DND-41 (cell line): ENCODE measurements at regions not wholly inside any gene's neighbourhood (a gene's known extent, or its start where the extent isn't known, plus 50 kb on each side); places are given as distances from the start of the nearest gene placed in this dataset.
"Not testable (repeated sequence)": the region's sequence is repeated elsewhere in the genome, so short reads cannot be mapped to it uniquely, and the experiment has no call there.

Experiments
- ATAC-seq: fragments of 200-7000 bp; cut with Tn5 transposase; 3 replicates; pipeline ENCODE4 v1.9.1; 2021; ENCODE audit warnings: low read depth; ENCODE audit not compliant: insufficient read depth
- DNase-seq: peaks from one replicate; pipeline ENCODE4 v3.0.0-alpha.2; 2020
- H2AFZ ChIP-seq: 2 replicates; pipeline ENCODE4 v1.6.0; 2012; ENCODE audit warnings: low read depth, low read length
- H3K27ac ChIP-seq: 2 replicates; pipeline ENCODE4 v1.5.1; 2012; ENCODE audit warnings: low read length, inconsistent platforms
- H3K27me3 ChIP-seq: fragments of 200-600 bp; sonication (generic); 2 replicates; pipeline ENCODE4 v1.6.0; 2012; ENCODE audit warnings: low read length, mild to moderate bottlenecking, inconsistent platforms; ENCODE audit not compliant: insufficient read depth, poor library complexity
- H3K36me3 ChIP-seq: 2 replicates; pipeline ENCODE4 v1.5.1; 2012; ENCODE audit warnings: low read length, inconsistent platforms; ENCODE audit not compliant: insufficient read depth
- H3K4me1 ChIP-seq: 2 replicates; pipeline ENCODE4 v1.5.1; 2012; ENCODE audit warnings: mild to moderate bottlenecking, low read length; ENCODE audit not compliant: insufficient read depth
- H3K4me2 ChIP-seq: 2 replicates; pipeline ENCODE4 v1.6.0; 2012; ENCODE audit warnings: mild to moderate bottlenecking, moderate library complexity, low read length, inconsistent platforms; ENCODE audit not compliant: insufficient read depth
- H3K4me3 ChIP-seq, 2 experiments: fragments of 200-600 bp in 1 of 2; shearing (Covaris generic) in 1 of 2; 2 replicates each; pipeline ENCODE4 v1.5.1; 2012 to 2016; ENCODE audit warnings: inconsistent platforms in 2 of 2, low read length in 2 of 2, mild to moderate bottlenecking in 2 of 2, low read depth in 1 of 2, moderate library complexity in 1 of 2
- H3K79me2 ChIP-seq: 2 replicates; pipeline ENCODE4 v1.6.0; 2012; ENCODE audit warnings: low read length, inconsistent platforms; ENCODE audit not compliant: insufficient read depth
- H3K9ac ChIP-seq: 2 replicates; pipeline ENCODE4 v1.6.0; 2012; ENCODE audit warnings: low read depth, mild to moderate bottlenecking, inconsistent platforms, low read length, moderate library complexity
- H3K9me3 ChIP-seq: 2 replicates; pipeline ENCODE4 v1.5.1; 2012; ENCODE audit warnings: low read length, moderate library complexity, mild to moderate bottlenecking, inconsistent platforms; ENCODE audit not compliant: insufficient read depth, severe bottlenecking
- H4K20me1 ChIP-seq: 2 replicates; pipeline ENCODE4 v1.6.0; 2012; ENCODE audit warnings: low read length; ENCODE audit not compliant: insufficient read depth
- EZH2 ChIP-seq: IDR thresholded peaks from 3 replicates; pipeline ENCODE4 v1.6.1; 2012; ENCODE audit warnings: borderline replicate concordance, low read depth, mild to moderate bottlenecking, moderate library complexity, low read length, inconsistent platforms; ENCODE audit not compliant: severe bottlenecking
- TF ChIP-seq, protein P1 (sequence below): IDR thresholded peaks from 2 replicates; pipeline ENCODE4 v1.5.1; 2012; ENCODE audit warnings: borderline replicate concordance, low read length, moderate library complexity, mild to moderate bottlenecking; ENCODE audit not compliant: poor library complexity, severe bottlenecking; ENCODE audit errors: extremely low read depth

GRCh38 chr1:9442986-9443385 lies 96.3 kb upstream of the SLC25A33 start:
- H3K4me3 ChIP-seq = no peak overlapping the region
- no peaks in the 10 kb centered on the region for H4K20me1 ChIP-seq
- H3K27ac ChIP-seq = no peak overlapping the region
- H3K4me2 ChIP-seq = no peak overlapping the region
- DNase-seq = no peak
- no peak overlapping the region for H2AFZ ChIP-seq
- no peak for ATAC-seq
- TF ChIP-seq, protein P1, sequence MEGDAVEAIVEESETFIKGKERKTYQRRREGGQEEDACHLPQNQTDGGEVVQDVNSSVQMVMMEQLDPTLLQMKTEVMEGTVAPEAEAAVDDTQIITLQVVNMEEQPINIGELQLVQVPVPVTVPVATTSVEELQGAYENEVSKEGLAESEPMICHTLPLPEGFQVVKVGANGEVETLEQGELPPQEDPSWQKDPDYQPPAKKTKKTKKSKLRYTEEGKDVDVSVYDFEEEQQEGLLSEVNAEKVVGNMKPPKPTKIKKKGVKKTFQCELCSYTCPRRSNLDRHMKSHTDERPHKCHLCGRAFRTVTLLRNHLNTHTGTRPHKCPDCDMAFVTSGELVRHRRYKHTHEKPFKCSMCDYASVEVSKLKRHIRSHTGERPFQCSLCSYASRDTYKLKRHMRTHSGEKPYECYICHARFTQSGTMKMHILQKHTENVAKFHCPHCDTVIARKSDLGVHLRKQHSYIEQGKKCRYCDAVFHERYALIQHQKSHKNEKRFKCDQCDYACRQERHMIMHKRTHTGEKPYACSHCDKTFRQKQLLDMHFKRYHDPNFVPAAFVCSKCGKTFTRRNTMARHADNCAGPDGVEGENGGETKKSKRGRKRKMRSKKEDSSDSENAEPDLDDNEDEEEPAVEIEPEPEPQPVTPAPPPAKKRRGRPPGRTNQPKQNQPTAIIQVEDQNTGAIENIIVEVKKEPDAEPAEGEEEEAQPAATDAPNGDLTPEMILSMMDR = no peak
- TF ChIP-seq EZH2 = no peak
- no peak overlapping the region for H3K9ac ChIP-seq
- no peaks in the 10 kb centered on the region for H3K9me3 ChIP-seq
- no peaks in the 10 kb centered on the region for H3K36me3 ChIP-seq
- H3K27me3 ChIP-seq = no peaks in the 10 kb centered on the region
- no peaks in the 10 kb centered on the region for H3K79me2 ChIP-seq
- peaks cover 3% of the 10 kb centered on the region; the same call in 1 of the 2 replicates for H3K4me1 ChIP-seq

DNA sequence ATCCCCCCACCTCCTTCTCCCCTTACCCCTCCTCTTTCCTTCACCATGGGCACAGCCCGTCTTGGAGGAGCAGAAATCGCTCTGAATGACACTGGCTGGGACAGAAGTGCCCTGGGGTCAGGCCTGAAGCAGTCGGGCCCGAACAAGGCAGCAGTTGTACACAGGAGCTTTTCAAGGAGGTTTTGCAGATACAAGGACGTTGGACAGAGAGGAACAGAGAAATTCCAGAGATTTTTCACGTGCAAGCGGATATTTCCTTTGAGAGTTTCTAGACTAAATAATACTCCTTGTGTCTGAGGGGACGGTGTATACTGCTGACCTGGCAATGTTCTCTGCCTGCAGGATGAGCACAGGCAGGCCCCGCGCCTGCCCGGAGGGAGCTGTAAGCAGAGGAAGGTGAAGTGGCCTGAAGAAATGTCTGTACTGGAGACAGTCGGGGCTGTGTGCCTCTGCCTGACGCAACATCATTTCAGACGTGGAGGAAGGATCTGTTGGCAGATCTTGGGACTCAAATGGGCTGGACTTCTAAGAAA lies 95.3 kb upstream of the SLC25A33 start:
- Histone ChIP-seq H3K79me2 (no peaks in the 10 kb centered on the region), H3K4me3 (no peak overlapping the region), H3K27ac (no peak overlapping the region), H3K9me3 (no peaks in the 10 kb centered on the region), H3K4me1 (peaks cover 13% of the 10 kb centered on the region), H2AFZ (no peak overlapping the region), H4K20me1 (no peaks in the 10 kb centered on the region), H3K27me3 (no peaks in the 10 kb centered on the region), H3K9ac (no peak overlapping the region), H3K36me3 (no peaks in the 10 kb centered on the region), H3K4me2 (no peak overlapping the region)
- TF ChIP-seq EZH2 = no peak
- TF ChIP-seq, protein P1 = no peak
- ATAC-seq (no peak), DNase-seq (no peak)

GRCh38 chr1:9444532-9444931 lies 94.7 kb upstream of the SLC25A33 start:
- TF ChIP-seq, protein P1 = no peak
- no peak for TF ChIP-seq EZH2

DNA sequence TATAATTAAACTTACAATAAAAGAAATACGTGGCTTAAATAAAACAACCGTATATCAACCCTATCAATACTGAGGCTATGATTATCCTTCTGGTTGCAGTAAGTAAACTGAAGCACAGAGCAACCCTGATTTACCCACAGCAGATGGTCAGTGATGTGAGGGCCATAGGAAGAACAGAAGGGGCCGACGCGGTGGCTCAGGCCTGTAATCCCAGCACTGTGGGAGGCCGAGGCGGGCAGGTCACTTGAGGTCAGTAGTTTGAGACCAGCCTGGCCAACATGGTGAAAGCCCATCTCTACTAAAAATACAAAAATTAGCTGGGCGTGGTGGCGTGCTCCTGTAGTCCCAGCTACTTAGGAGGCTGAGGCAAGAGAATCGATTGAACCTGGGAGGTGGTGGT lies 94.2 kb upstream of the SLC25A33 start:
- H3K4me1 ChIP-seq = peaks cover 14% of the 10 kb centered on the region
- H4K20me1 ChIP-seq, H3K4me3 ChIP-seq, H3K79me2 ChIP-seq, H3K9me3 ChIP-seq, DNase-seq, H3K27me3 ChIP-seq, H3K9ac ChIP-seq, H3K4me2 ChIP-seq, ATAC-seq, H3K36me3 ChIP-seq, H2AFZ ChIP-seq, H3K27ac ChIP-seq: not testable (repeated sequence)

More at GRCh38 chr1:9444532-9444931, 94.7 kb upstream of the SLC25A33 start:
- H3K9me3 ChIP-seq = no peaks in the 10 kb centered on the region
- H3K4me1 ChIP-seq = peaks cover 14% of the 10 kb centered on the region
- H3K36me3 ChIP-seq = no peaks in the 10 kb centered on the region
- no peaks in the 10 kb centered on the region for H3K79me2 ChIP-seq
- no peak overlapping the region for H3K27ac ChIP-seq
- no peaks in the 10 kb centered on the region for H3K27me3 ChIP-seq
- ATAC-seq (no peak), DNase-seq (no peak)
- no peak overlapping the region for H2AFZ ChIP-seq
- no peak overlapping the region for H3K4me2 ChIP-seq
- no peak overlapping the region for H3K4me3 ChIP-seq
- H4K20me1 ChIP-seq = no peaks in the 10 kb centered on the region
- no peak overlapping the region for H3K9ac ChIP-seq
